GM12892 (cell line): ENCODE measurements at regions not wholly inside any gene's neighbourhood (a gene's known extent, or its start where the extent isn't known, plus 50 kb on each side); places are given as distances from the start of the nearest gene placed in this dataset.
"Not testable (repeated sequence)": the region's sequence is repeated elsewhere in the genome, so short reads cannot be mapped to it uniquely, and the experiment has no call there.

ENCODE experiments used
- DNase-seq: peaks from one replicate; pipeline ENCODE4 v3.0.0; 2011; ENCODE audit not compliant: insufficient read length
- FAIRE-seq: peaks from 2 replicates; lab custom pipeline; 2011; peaks lifted over from hg19 to GRCh38; lab: Jason Lieb, UNC

GRCh38 chr2:87488991-87489390 is 258.9 kb upstream of the PLGLB2 start:
- not testable (repeated sequence) for DNase-seq, FAIRE-seq

- not testable (repeated sequence) for DNase-seq, FAIRE-seq
Observed at GRCh38 chr2:87494846-87495245, 253.0 kb upstream of the PLGLB2 start.

GRCh38 chr2:87495455-87495854 is 252.4 kb upstream of the PLGLB2 start:
- not testable (repeated sequence) for DNase-seq, FAIRE-seq

- not testable (repeated sequence) for FAIRE-seq, DNase-seq
Observed at GRCh38 chr2:87496036-87497006, 251.6 kb upstream of the PLGLB2 start.

GRCh38 chr2:87497135-87497534 is 250.8 kb upstream of the PLGLB2 start:
- not testable (repeated sequence) for FAIRE-seq, DNase-seq

GRCh38 chr2:87497700-87498099 is 250.2 kb upstream of the PLGLB2 start:
- not testable (repeated sequence) for DNase-seq, FAIRE-seq

GRCh38 chr2:87498169-87498853 is 249.6 kb upstream of the PLGLB2 start:
- not testable (repeated sequence) for FAIRE-seq, DNase-seq

GRCh38 chr2:87498854-87499238 is 249.0 kb upstream of the PLGLB2 start:
- not testable (repeated sequence) for FAIRE-seq, DNase-seq

- FAIRE-seq, DNase-seq: not testable (repeated sequence)
Observed at GRCh38 chr2:87499860-87500259, 248.0 kb upstream of the PLGLB2 start.

GRCh38 chr2:87500421-87500820 is 247.5 kb upstream of the PLGLB2 start:
- not testable (repeated sequence) for DNase-seq, FAIRE-seq

GRCh38 chr2:87500951-87501350 is 246.9 kb upstream of the PLGLB2 start:
- FAIRE-seq = not testable (repeated sequence)

GRCh38 chr2:87502948-87503347 is 244.9 kb upstream of the PLGLB2 start:
- FAIRE-seq, DNase-seq: not testable (repeated sequence)

More at GRCh38 chr2:87500951-87501350, 246.9 kb upstream of the PLGLB2 start:
- DNase-seq = not testable (repeated sequence)

- DNase-seq, FAIRE-seq: not testable (repeated sequence)
Observed at GRCh38 chr2:87505239-87505638, 242.6 kb upstream of the PLGLB2 start.

- DNase-seq, FAIRE-seq: not testable (repeated sequence)
Observed at GRCh38 chr2:87505909-87506308, 242.0 kb upstream of the PLGLB2 start.

- not testable (repeated sequence) for DNase-seq, FAIRE-seq
Observed at GRCh38 chr2:87507378-87508348, 240.2 kb upstream of the PLGLB2 start.

- not testable (repeated sequence) for FAIRE-seq, DNase-seq
Observed at GRCh38 chr2:87511195-87511778, 236.6 kb upstream of the PLGLB2 start.

GRCh38 chr2:87512864-87513530 is 234.9 kb upstream of the PLGLB2 start:
- FAIRE-seq, DNase-seq: not testable (repeated sequence)

- DNase-seq, FAIRE-seq: not testable (repeated sequence)
Observed at GRCh38 chr2:87514034-87514433, 233.9 kb upstream of the PLGLB2 start.
